GM12875 (cell line): ENCODE measurements at regions not wholly inside any gene's neighbourhood (a gene's known extent, or its start where the extent isn't known, plus 50 kb on each side); places are given as distances from the start of the nearest gene placed in this dataset.

Source experiments
- H3K4me3 ChIP-seq: one replicate; pipeline ENCODE4 v1.5.1; 2011; ENCODE audit warnings: low read depth, low read length, control low read depth
- TF ChIP-seq, protein P1 (sequence below): IDR thresholded peaks from 2 replicates; pipeline ENCODE4 v1.5.1; 2011; ENCODE audit warnings: low read depth, mild to moderate bottlenecking, control low read depth, inconsistent platforms, low read length, moderate library complexity, borderline replicate concordance; ENCODE audit not compliant: insufficient read depth

GRCh38 chr11:127625402-127625801, 624.8 kb upstream of the KIRREL3 start:
- TF ChIP-seq, protein P1, sequence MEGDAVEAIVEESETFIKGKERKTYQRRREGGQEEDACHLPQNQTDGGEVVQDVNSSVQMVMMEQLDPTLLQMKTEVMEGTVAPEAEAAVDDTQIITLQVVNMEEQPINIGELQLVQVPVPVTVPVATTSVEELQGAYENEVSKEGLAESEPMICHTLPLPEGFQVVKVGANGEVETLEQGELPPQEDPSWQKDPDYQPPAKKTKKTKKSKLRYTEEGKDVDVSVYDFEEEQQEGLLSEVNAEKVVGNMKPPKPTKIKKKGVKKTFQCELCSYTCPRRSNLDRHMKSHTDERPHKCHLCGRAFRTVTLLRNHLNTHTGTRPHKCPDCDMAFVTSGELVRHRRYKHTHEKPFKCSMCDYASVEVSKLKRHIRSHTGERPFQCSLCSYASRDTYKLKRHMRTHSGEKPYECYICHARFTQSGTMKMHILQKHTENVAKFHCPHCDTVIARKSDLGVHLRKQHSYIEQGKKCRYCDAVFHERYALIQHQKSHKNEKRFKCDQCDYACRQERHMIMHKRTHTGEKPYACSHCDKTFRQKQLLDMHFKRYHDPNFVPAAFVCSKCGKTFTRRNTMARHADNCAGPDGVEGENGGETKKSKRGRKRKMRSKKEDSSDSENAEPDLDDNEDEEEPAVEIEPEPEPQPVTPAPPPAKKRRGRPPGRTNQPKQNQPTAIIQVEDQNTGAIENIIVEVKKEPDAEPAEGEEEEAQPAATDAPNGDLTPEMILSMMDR, result no peak
- H3K4me3 ChIP-seq, result no peak overlapping the region

- no peak overlapping the region for H3K4me3 ChIP-seq
- TF ChIP-seq, protein P1, result no peak
Measured at GRCh38 chr11:127624306-127624856, 623.8 kb upstream of the KIRREL3 start.

GRCh38 chr11:127622686-127623085, 622.1 kb upstream of the KIRREL3 start:
- no peak overlapping the region for H3K4me3 ChIP-seq
- TF ChIP-seq, protein P1, result no peak

- no peak overlapping the region for H3K4me3 ChIP-seq
- TF ChIP-seq, protein P1, result no peak
Measured at GRCh38 chr11:127620671-127621070, 620.1 kb upstream of the KIRREL3 start.

GRCh38 chr11:127619946-127620345, 619.4 kb upstream of the KIRREL3 start:
- no peak overlapping the region for H3K4me3 ChIP-seq
- TF ChIP-seq, protein P1, result no peak

DNA sequence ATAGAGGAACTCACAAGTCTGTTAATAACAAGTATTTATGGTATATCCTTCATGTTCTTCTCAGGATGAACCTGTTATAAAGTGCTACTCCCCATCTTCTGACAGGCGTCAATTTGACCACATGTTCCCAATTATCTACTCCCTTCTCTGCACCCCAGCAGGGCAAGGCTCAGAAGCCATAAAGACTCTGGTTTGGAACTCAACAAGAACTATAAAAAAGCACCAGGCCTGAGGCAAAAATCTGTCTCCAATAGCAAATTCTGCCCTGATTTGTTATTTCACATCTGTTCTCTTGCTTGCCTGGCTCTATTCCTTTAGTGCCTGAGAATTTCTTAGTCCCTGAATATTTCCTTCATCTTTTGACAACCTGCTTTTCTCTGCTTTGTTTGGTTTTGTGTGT, 618.2 kb upstream of the KIRREL3 start:
- TF ChIP-seq, protein P1, result no peak
- no peak overlapping the region for H3K4me3 ChIP-seq

- no peak overlapping the region for H3K4me3 ChIP-seq
- TF ChIP-seq, protein P1, result no peak
Measured at GRCh38 chr11:127616158-127616557, 615.6 kb upstream of the KIRREL3 start.
